HG03457 (cell line): ENCODE measurements at regions not wholly inside any gene's neighbourhood (a gene's known extent, or its start where the extent isn't known, plus 50 kb on each side); places are given as distances from the start of the nearest gene placed in this dataset.
"Not testable (repeated sequence)": the region's sequence is repeated elsewhere in the genome, so short reads cannot be mapped to it uniquely, and the experiment has no call there.

Source experiments
- ATAC-seq: cut with Tn5 transposase; IDR thresholded peaks from one replicate; pipeline ENCODE4 v1.9.1; 2021; ENCODE audit warnings: moderate number of reproducible peaks; ENCODE audit not compliant: unreplicated experiment

DNA sequence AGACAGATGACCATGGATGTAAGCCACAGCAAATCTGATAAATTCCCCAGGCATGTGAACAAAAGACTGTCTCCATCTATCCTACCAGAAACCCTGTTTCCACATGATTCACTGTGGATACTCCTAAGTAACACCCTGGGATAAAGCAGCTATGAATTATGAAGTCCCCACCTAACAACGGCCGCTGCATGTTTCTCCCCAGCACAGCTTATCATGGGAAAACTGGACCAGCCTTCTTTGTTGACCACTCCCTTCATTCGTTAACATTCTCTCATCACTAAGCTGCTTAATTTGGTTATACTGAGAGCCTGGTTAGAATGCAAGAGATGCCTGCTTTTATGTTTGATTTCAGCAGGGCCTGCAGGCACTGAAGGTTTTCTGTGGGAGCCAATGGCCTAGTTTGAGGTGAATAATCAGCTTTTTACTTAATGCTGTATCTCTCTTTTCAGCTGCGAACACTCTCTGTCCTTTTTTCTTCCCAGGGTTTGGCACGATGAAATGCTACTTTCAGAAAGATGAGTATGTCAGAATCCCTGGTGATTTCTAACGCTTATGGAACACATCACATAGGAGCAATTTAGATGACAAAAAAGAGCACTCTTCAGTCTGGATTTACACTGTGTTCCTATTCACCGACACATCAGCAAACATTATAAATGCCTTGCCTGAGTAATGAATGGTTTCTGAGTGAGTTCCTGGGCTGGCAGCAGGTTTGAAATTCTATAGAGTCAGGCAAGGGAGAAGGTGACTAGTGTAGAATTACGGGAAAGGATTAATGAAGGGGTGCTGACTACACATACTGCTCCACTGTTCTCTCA lies 318.4 kb upstream of the ZNF608 start:
- ATAC-seq, result no peak

- ATAC-seq, result no peak
These were observed 319.3 kb upstream of the ZNF608 start for GRCh38 chr5:125065741-125066140.

GRCh38 chr5:125070961-125071360 lies 324.5 kb upstream of the ZNF608 start:
- ATAC-seq, result no peak

DNA sequence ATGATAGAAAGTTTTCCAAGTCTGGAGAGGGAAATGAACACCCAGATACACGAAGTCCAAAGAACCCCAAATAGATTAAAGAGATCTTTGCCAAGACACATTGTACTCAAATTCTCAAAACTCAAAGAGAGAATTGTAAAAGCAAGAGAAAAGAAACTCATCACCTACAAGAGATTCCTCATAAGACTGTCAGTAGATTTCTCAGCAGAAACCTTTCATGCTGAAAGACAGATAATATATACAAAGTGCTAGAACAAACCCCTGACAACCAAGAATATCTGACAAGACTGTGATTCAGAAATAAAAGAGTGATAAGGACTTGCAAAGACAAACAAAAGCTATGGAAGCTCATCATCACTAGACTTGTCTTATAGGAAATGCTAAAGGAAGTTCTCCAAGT lies 326.7 kb upstream of the ZNF608 start:
- ATAC-seq, result no peak

DNA sequence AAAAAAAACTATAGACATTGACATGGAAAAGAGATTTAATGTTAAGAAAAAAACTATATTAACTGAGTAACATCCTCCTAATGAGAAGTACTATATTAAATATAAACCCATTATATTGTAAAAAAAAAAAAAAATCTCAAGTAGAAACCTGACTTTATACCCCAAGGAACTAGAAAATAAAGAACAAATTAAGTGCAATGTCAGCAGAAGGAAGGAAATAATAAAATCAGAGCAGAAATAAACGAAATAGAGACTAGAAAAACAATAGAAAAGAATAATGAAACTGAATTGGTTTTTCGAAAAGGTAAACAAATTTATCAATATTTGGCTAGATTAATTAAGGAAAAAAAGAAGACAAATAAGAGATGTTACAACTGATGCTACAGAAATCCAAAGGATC lies 329.1 kb upstream of the ZNF608 start:
- ATAC-seq, result no peak

DNA sequence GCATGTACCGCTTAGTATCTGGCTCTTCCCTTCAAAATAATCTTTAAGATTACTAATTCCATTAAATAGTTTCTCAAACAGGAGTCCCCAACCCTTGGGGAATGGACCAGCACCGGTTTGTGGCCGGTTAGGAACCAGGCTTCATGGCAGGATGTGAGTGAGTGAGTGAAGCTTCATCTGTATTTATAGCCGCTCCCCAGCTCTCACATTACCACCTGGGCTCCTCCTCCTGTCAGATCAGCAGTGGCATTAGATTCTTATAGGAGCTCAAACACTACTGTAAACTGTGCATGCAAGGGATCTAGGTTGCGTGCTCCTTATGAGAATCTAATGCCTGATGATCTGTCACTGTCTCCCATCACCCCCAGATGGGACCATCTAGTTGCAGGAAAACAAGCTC lies 332.6 kb upstream of the ZNF608 start:
- ATAC-seq, result not testable (repeated sequence)

- no peak for ATAC-seq
These were observed 334.7 kb upstream of the ZNF608 start for GRCh38 chr5:125081101-125081500.

DNA sequence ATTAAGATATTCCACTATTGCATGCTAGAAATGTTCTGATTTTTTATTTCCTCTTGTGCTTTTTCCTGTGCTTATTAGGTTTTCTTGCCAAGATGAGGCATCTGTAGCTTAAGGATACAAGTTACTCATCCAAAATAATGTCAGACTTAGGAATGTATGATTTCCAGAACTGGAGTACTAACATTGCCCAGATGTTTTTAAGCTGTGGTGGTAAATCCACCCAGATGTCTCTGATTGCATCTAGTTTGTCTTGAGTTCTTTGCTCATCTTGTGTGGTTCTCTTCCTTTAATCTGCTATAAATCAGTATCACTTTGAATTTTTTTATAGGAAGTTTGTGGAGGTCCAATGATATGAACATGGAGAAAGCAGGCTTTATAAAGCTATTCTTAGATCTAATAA lies 337.5 kb upstream of the ZNF608 start:
- no peak for ATAC-seq

- ATAC-seq, result no peak
These were observed 339.5 kb upstream of the ZNF608 start for GRCh38 chr5:125085797-125086505.

DNA sequence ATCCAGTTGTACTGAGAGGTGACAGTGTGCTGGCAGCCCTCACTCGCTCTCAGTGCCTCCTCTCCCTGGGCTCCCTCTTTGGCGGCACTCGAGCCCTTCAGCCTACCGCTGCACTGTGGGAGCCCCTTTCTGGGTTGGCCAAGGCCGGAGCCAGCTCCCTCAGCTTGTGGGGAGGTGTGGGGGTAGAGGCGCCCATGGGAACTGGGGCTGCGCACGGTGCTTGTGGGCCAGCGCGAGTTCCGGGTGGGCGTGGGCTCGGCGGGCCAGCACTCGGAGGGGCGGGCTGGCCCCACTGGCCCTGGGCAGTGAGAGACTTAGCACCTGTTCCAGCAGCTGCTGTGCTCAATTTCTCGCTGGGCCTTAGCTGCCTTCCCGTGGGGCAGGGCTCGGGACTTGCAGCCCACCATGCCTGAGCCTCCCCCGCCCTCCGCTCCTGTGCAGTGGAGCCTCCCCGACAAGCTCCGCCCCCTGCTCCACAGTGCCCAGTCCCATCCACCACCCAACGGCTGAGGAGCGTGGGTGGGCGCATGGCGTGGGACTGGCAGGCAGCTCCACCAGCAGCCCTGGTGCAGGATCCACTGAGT lies 342.2 kb upstream of the ZNF608 start:
- ATAC-seq, result no peak

DNA sequence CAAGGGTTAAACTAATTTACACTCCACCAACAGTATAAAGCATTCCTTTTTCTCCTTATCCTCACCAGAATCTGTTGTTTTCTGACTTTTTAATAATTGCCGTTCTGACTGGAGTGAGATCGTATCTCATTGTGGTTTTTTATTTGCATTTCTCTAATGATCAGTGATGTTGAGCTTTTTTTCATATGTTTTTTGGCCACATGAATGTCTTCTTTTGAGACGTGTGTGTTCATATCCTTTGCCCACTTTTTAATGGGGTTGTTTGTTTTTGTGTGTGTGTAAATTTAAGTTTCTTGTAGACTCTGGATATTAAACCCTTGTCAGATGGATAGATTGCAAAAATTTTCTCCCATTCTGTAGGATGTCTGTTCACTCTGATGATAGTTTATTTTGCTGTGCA lies 345.7 kb upstream of the ZNF608 start:
- not testable (repeated sequence) for ATAC-seq

DNA sequence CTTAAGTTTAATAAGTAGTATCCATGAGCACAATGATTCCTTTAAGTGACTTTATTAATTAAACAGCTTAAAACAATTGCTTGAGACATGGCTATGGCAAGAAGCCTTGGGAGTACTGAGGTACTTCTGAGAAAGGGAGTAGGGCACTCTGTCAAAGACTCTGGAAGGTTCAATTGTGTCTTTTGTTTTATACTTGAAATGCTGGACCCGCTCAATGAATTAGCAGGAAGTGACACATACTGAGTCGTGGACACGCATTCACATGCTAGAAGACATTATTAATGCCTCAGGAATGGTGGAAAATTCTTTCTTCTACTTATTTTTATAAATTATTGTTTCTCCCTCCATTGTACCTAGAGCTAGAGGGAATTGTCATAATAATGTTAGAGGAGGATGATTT lies 347.3 kb upstream of the ZNF608 start:
- ATAC-seq, result no peak

DNA sequence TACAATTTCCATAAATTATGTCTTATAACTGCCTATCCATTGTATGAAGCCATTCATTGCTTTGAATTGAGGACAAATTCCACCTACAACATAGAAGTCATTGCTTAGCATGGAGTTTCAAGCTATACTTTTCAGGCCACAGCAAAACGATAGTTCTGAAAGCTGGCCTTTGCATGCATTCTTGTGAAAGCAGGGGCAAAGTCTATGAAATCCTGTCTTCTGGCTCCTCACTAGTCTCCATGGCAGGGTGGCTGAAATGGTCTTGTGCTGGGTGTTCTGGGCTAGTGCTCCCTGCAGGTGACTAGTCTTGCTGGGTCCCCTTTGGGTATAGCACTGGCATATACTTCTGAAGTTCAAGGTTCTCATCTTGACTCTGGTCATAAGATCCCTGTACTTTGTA lies 353.9 kb upstream of the ZNF608 start:
- no peak for ATAC-seq

DNA sequence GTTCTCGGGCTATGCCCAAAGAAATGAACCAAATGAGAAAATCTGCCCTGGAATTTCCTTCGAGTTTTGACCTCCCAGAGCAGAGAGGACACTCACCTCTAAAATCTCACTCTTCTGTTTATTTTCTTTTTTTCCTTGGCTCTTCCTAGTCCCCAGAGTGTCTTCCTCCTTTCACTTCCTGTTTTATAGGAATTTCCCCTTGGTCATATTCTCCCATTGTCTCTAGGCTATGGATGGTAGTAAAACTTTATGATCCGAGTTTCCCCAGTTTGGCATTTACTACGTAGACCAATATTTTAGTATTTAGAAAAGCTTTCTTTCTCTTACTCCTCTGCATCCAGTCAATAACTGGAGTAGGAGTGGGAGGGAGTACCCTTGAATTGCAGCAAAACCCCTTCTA lies 354.5 kb upstream of the ZNF608 start:
- ATAC-seq, result no peak

DNA sequence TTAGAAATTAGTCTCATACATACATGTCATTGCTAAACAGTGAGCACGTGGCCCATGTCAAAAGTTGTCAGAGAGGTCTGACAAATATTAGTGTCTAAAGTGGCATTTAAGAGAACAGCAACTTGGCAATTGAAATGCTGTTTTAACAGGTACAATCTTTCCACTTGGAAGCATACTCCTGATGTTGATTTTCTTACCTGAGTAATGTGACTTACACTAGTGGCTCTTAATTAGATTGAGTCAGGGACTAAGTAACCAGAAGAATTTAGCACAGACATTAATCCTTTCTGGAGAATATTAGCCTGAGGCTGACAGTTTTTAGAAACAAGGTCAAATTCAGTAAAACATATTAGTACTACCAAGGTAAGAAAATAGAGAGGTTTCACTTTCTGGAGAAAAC lies 357.0 kb upstream of the ZNF608 start:
- no peak for ATAC-seq

DNA sequence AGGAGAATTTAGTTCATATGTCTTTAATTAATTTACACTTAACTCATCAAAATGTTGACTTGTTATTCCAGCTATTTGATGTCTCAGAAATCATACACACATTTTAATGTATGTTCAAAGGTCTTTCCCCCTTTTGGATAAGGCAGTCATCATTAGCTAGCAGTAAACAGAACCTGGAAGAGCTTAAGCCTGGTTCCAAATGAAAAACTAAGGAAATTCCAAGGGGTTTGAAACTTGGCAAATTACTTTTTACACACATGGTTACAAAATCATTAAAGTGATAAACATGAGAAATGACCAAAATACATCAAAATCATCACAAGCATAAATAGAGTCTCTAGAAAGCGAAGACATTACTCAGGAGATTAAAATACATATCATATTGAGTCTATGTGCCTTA lies 359.8 kb upstream of the ZNF608 start:
- no peak for ATAC-seq

GRCh38 chr5:125106881-125107280 lies 360.4 kb upstream of the ZNF608 start:
- ATAC-seq, result no peak

- ATAC-seq, result no peak
These were observed 362.9 kb upstream of the ZNF608 start for GRCh38 chr5:125109293-125109692.

- ATAC-seq, result no peak
These were observed 363.4 kb upstream of the ZNF608 start for GRCh38 chr5:125109816-125110215.

DNA sequence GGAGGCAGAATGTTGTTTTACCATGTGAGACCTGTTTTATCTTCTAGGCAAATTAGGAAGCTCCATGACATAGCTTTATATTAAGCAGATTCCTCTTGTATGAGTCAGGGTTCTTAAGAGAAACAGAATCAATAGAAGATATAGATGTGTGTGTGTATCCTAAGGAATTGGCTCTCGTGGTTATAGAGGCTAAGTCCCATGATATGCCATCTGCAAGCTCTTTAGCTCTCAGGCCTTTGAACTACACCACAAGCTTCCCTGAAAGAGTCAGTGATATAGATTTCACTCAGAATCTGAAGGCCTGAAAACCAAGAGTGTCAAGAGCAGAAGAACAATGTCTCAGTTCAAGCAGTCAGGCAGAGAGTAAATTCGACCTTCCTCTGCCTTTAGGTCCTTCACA lies 365.8 kb upstream of the ZNF608 start:
- ATAC-seq, result no peak

DNA sequence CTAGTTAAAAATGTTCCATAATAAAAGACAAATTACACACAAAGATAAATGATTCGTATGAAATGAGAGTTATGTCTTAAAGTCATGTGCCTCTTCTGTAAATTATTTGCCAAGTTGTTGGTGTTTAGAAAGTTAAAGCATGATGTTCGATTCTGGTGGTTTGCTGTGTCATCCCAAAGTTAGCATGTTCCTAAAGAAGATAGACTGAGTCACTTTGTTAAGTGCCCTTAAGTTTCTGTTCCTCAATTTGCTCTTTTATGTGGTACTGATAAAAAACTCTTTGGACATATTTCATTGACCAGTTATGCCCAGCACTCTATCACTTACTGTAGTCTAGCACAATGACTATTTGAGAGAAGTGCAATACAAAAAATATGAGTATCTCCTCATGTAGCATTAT lies 366.9 kb upstream of the ZNF608 start:
- peak; percentile 55 for ATAC-seq

DNA sequence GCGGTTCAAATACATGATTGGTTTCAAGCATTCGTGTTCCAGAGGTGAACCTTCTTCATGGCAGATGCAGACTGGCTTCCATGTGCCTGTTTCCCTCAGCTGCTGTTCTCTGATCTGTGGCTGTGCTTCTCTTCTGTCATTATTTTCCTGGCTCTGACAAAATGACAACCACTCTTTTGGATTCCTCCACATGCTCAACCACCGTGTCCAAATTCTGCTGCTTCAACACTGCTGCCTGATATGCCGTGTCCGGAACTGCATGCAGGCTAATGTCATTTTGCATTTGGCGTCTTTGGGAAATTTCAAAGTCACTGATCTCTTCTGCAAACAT lies 368.7 kb upstream of the ZNF608 start:
- no peak for ATAC-seq
